H9 (cell line): ENCODE measurements at regions not wholly inside any gene's neighbourhood (a gene's known extent, or its start where the extent isn't known, plus 50 kb on each side); places are given as distances from the start of the nearest gene placed in this dataset.

Source experiments
- DNase-seq: peaks from one replicate; pipeline ENCODE4 v3.0.0-alpha.2; 2017
- H2AFZ ChIP-seq: one replicate; pipeline ENCODE4 v1.6.1; 2013; ENCODE audit warnings: mild to moderate bottlenecking, low read length, control low read depth, moderate library complexity
- H2AK5ac ChIP-seq: 2 replicates; pipeline ENCODE4 v1.6.1; 2013; ENCODE audit warnings: low read length, control low read depth, mixed read lengths; ENCODE audit not compliant: insufficient read length
- H2BK120ac ChIP-seq: one replicate; pipeline ENCODE4 v1.6.1; 2013; ENCODE audit warnings: low read depth, mild to moderate bottlenecking, low read length, control low read depth, inconsistent platforms; ENCODE audit not compliant: poor library complexity, severe bottlenecking
- H2BK12ac ChIP-seq: 2 replicates; pipeline ENCODE4 v1.6.1; 2013; ENCODE audit warnings: low read length, control low read depth, mixed read lengths, low read depth; ENCODE audit not compliant: insufficient read length
- H2BK15ac ChIP-seq: 2 replicates; pipeline ENCODE4 v1.6.1; 2013; ENCODE audit warnings: low read depth, low read length, control low read depth
- H2BK20ac ChIP-seq: one replicate; pipeline ENCODE4 v1.6.1; 2013; ENCODE audit warnings: low read depth, mild to moderate bottlenecking, low read length, control low read depth, inconsistent platforms; ENCODE audit not compliant: poor library complexity, severe bottlenecking
- H2BK5ac ChIP-seq: 2 replicates; pipeline ENCODE4 v1.6.1; 2013; ENCODE audit warnings: low read length, control low read depth, mixed read lengths; ENCODE audit not compliant: insufficient read length
- H3K14ac ChIP-seq: 2 replicates; pipeline ENCODE4 v1.6.1; 2013; ENCODE audit warnings: low read length, control low read depth; ENCODE audit not compliant: insufficient read depth
- H3K18ac ChIP-seq: 2 replicates; pipeline ENCODE4 v1.6.1; 2013; ENCODE audit warnings: low read depth, mild to moderate bottlenecking, mixed read lengths, low read length, control low read depth; ENCODE audit not compliant: insufficient read length
- H3K23ac ChIP-seq: 2 replicates; pipeline ENCODE4 v1.6.1; 2013; ENCODE audit warnings: low read length, control low read depth, mixed read lengths, low read depth; ENCODE audit not compliant: insufficient read length
- H3K23me2 ChIP-seq: 2 replicates; pipeline ENCODE4 v1.6.1; 2013; ENCODE audit warnings: low read depth, mild to moderate bottlenecking, mixed read lengths, low read length, control low read depth; ENCODE audit not compliant: insufficient read length, poor library complexity, severe bottlenecking
- H3K27ac ChIP-seq: 2 replicates; pipeline ENCODE4 v1.5.1; 2013; ENCODE audit warnings: low read length, control low read depth, mixed read lengths, low read depth; ENCODE audit not compliant: insufficient read length
- H3K27me3 ChIP-seq: 2 replicates; pipeline ENCODE4 v1.6.1; 2013; ENCODE audit warnings: low read length, control low read depth, inconsistent platforms; ENCODE audit not compliant: insufficient read depth
- H3K4ac ChIP-seq: 2 replicates; pipeline ENCODE4 v1.6.1; 2013; ENCODE audit warnings: low read depth, mild to moderate bottlenecking, control low read depth, inconsistent platforms, low read length, moderate library complexity
- H3K4me1 ChIP-seq: 2 replicates; pipeline ENCODE4 v1.6.1; 2013; ENCODE audit warnings: low read length, control low read depth, inconsistent platforms; ENCODE audit not compliant: insufficient read depth
- H3K4me2 ChIP-seq: 2 replicates; pipeline ENCODE4 v1.6.1; 2013; ENCODE audit warnings: low read length, control low read depth, mixed read lengths; ENCODE audit not compliant: insufficient read length, insufficient read depth
- H3K56ac ChIP-seq: 2 replicates; pipeline ENCODE4 v1.6.1; 2013; ENCODE audit warnings: low read depth, mild to moderate bottlenecking, mixed read lengths, low read length, control low read depth; ENCODE audit not compliant: insufficient read length
- H3K79me1 ChIP-seq: 2 replicates; pipeline ENCODE4 v1.6.1; 2013; ENCODE audit warnings: low read depth, mild to moderate bottlenecking, moderate library complexity, low read length, control low read depth, inconsistent platforms; ENCODE audit not compliant: insufficient read depth, poor library complexity, severe bottlenecking
- H3K79me2 ChIP-seq: 2 replicates; pipeline ENCODE4 v1.6.1; 2013; ENCODE audit warnings: low read length, control low read depth, inconsistent platforms; ENCODE audit not compliant: insufficient read depth
- H3K9ac ChIP-seq: 2 replicates; pipeline ENCODE4 v1.6.1; 2013; ENCODE audit warnings: low read length, control low read depth, mixed read lengths; ENCODE audit not compliant: insufficient read length; ENCODE audit errors: extremely low read depth
- H3K9me3 ChIP-seq: one replicate; pipeline ENCODE4 v1.6.1; 2013; ENCODE audit warnings: low read depth, low read length, inconsistent platforms; ENCODE audit not compliant: control insufficient read depth
- H3T11ph ChIP-seq: one replicate; pipeline ENCODE4 v1.6.1; 2013; ENCODE audit warnings: mild to moderate bottlenecking, low read length, control low read depth, inconsistent platforms
- H4K20me1 ChIP-seq: one replicate; pipeline ENCODE4 v1.6.1; 2013; ENCODE audit not compliant: control insufficient read depth, insufficient read length, insufficient read depth
- H4K5ac ChIP-seq: 2 replicates; pipeline ENCODE4 v1.6.1; 2013; ENCODE audit warnings: low read depth, mild to moderate bottlenecking, mixed read lengths, low read length, control low read depth; ENCODE audit not compliant: insufficient read length
- H4K8ac ChIP-seq: replicated peaks from 2 replicates; pipeline ENCODE4 v1.6.1; 2013; ENCODE audit warnings: low read length, control low read depth, mixed read lengths, low read depth; ENCODE audit not compliant: insufficient read length
- H4K91ac ChIP-seq: 2 replicates; pipeline ENCODE4 v1.6.1; 2013; ENCODE audit warnings: low read depth, mild to moderate bottlenecking, moderate library complexity, mixed read lengths, low read length, control low read depth; ENCODE audit not compliant: insufficient read length
- H3K27ac Mint-ChIP-seq, 3 experiments: 2 replicates in 2 of 3; 3 replicates in 1 of 3; pipeline ENCODE4 v1.8.0; 2020 to 2021; ENCODE audit warnings: mixed read lengths in 3 of 3, mild to moderate bottlenecking in 1 of 3, moderate library complexity in 1 of 3
- H3K27me3 Mint-ChIP-seq: 2 replicates; pipeline ENCODE4 v1.8.0; 2021; ENCODE audit warnings: low read depth, mild to moderate bottlenecking, moderate library complexity, mixed read lengths
- H3K36me3 Mint-ChIP-seq, 3 experiments: 2 replicates in 2 of 3; 3 replicates in 1 of 3; pipeline ENCODE4 v1.8.0; 2020 to 2021; ENCODE audit warnings: low read depth in 3 of 3, mixed read lengths in 3 of 3; ENCODE audit not compliant: insufficient read depth in 1 of 3
- H3K4me1 Mint-ChIP-seq, 2 experiments: 2 replicates each; pipeline ENCODE4 v1.8.0; 2020; ENCODE audit warnings: mixed read lengths in 2 of 2
- H3K4me3 Mint-ChIP-seq, 2 experiments: 2 replicates in 1 of 2; 3 replicates in 1 of 2; pipeline ENCODE4 v1.8.0; 2020 to 2021; ENCODE audit warnings: mild to moderate bottlenecking in 2 of 2, mixed read lengths in 2 of 2, moderate library complexity in 1 of 2
- H3K9me3 Mint-ChIP-seq, 2 experiments: 2 replicates in 1 of 2; 3 replicates in 1 of 2; pipeline ENCODE4 v1.8.0; 2020; ENCODE audit warnings: mild to moderate bottlenecking in 2 of 2, mixed read lengths in 2 of 2, moderate library complexity in 1 of 2
- CTCF ChIP-seq: fragments of 200-600 bp; sonication (generic); conservative IDR thresholded peaks from 3 replicates; pipeline ENCODE4 v1.8.0; 2021; ENCODE audit warnings: antibody characterized with exemption, mild to moderate bottlenecking
- WGBS: extraction: QIAGEN DNeasy Blood & Tissue Kit; methylation state at CpG from one replicate; pipeline ENCODE4 v1.1.7; 2013; ENCODE audit warnings: missing lambda C conversion rate, low lambda C conversion rate, mixed read lengths; ENCODE audit not compliant: insufficient read length; ENCODE audit errors: extremely low coverage; 5-methylcytosine and 5-hydroxymethylcytosine counted together

- Histone ChIP-seq H2AK5ac (no peak overlapping the region), H3K4ac (no peak overlapping the region), H3T11ph (no peak overlapping the region), H3K79me1 (no peaks in the 10 kb centered on the region), H2BK20ac (no peak overlapping the region), H3K4me1 (no peaks in the 10 kb centered on the region), H2BK120ac (no peak overlapping the region), H4K91ac (no peak overlapping the region), H3K14ac (no peak overlapping the region), H3K23me2 (no peaks in the 10 kb centered on the region), H3K56ac (no peak overlapping the region), H3K27ac (no peak overlapping the region), H4K8ac (no peak overlapping the region), H4K5ac (no peak overlapping the region), H3K79me2 (no peaks in the 10 kb centered on the region), H2AFZ (no peak overlapping the region), H3K18ac (no peak overlapping the region), H3K23ac (no peak overlapping the region), H2BK12ac (no peak overlapping the region), H3K9ac (no peak overlapping the region), H2BK15ac (no peak overlapping the region), H3K4me2 (no peak overlapping the region), H4K20me1 (no peaks in the 10 kb centered on the region), H3K27me3 (no peaks in the 10 kb centered on the region), H3K9me3 (no peaks in the 10 kb centered on the region), H2BK5ac (no peak overlapping the region)
- Mint-ChIP-seq H3K9me3 (no peaks in the 10 kb centered on the region), H3K27me3 (peaks cover 4% of the 10 kb centered on the region), H3K36me3 (no peaks in the 10 kb centered on the region), H3K27ac (no peak overlapping the region), H3K4me1 (peaks cover 3 to 4% of the 10 kb centered on the region in 2 experiments; a peak in 2 of 4 replicates), H3K4me3 (no peak overlapping the region)
- no CpG with 5 or more reads among the region's 4 CpGs for whole genome bisulfite sequencing
- no peak for TF ChIP-seq CTCF
- DNase-seq, result no peak
These were observed 209.9 kb upstream of the NCAM1 start for GRCh38 chr11:112751329-112751728.
